Effector memory CD8-positive, alpha-beta T cell (primary cell): ENCODE measurements at regions not wholly inside any gene's neighbourhood (a gene's known extent, or its start where the extent isn't known, plus 50 kb on each side); places are given as distances from the start of the nearest gene placed in this dataset.
A peak's percentile ranks its signal among the peaks of the same experiment; 100 is the strongest.

Experiments used
- ATAC-seq: fragments of 150-1000 bp; cut with Tn5 transposase; replicated peaks from 2 replicates; pipeline ENCODE4 v1.10.0; 2021; ENCODE audit warnings: mild to moderate bottlenecking, moderate library complexity
- DNase-seq, 3 experiments: peaks; one replicate each; pipeline ENCODE4 v3.0.0; 2021
- H3K27ac Mint-ChIP-seq, 2 donors: one replicate each; pipeline ENCODE4 v1.8.0; 2022; ENCODE audit warnings: mild to moderate bottlenecking in 2 of 2, mixed read lengths in 2 of 2, moderate library complexity in 2 of 2
- H3K27me3 Mint-ChIP-seq, 2 donors: one replicate each; pipeline ENCODE4 v1.8.0; 2022; ENCODE audit warnings: mixed read lengths in 2 of 2
- H3K36me3 Mint-ChIP-seq: one replicate; pipeline ENCODE4 v1.8.0; 2022; ENCODE audit warnings: mild to moderate bottlenecking, moderate library complexity, mixed read lengths; ENCODE audit not compliant: insufficient read depth
- H3K4me1 Mint-ChIP-seq, 2 donors: one replicate each; pipeline ENCODE4 v1.8.0; 2022; ENCODE audit warnings: low read depth in 2 of 2, mixed read lengths in 2 of 2
- H3K4me3 Mint-ChIP-seq, 2 donors: one replicate each; pipeline ENCODE4 v1.8.0; 2022; ENCODE audit warnings: mild to moderate bottlenecking in 2 of 2, mixed read lengths in 2 of 2, moderate library complexity in 2 of 2
- H3K9me3 Mint-ChIP-seq, 2 donors: one replicate each; pipeline ENCODE4 v1.8.0; 2022; ENCODE audit warnings: mixed read lengths in 2 of 2

DNA sequence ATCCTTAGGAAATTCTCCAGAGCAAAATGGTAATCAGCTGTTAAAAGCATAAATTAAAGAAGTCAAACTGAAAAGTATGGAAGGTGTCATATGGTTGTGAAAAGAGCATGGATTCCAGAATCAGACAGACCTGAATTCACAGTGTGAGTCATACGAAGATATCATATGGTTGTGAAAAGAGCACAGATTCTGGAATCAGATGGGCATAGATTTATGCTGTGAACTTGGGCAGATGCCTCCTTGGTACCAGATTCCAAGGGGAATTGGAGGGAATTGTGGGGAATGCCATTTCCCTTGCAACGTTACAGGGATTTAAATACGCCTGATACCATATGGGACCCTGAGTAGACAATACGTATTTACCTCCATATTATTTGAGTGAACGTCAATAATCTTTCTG, 183.7 kb downstream of the GALC start:
- DNase-seq (no peak), ATAC-seq (no peak)
- no peaks in the 10 kb centered on the region for H3K36me3 Mint-ChIP-seq
- H3K27ac Mint-ChIP-seq, result no peak overlapping the region
- H3K9me3 Mint-ChIP-seq, result no peaks in the 10 kb centered on the region
- H3K4me1 Mint-ChIP-seq, result peaks cover 0 to 4% of the 10 kb centered on the region in 2 donors
- peaks cover 13 to 36% of the 10 kb centered on the region in 2 donors for H3K27me3 Mint-ChIP-seq
- H3K4me3 Mint-ChIP-seq, result no peak overlapping the region

DNA sequence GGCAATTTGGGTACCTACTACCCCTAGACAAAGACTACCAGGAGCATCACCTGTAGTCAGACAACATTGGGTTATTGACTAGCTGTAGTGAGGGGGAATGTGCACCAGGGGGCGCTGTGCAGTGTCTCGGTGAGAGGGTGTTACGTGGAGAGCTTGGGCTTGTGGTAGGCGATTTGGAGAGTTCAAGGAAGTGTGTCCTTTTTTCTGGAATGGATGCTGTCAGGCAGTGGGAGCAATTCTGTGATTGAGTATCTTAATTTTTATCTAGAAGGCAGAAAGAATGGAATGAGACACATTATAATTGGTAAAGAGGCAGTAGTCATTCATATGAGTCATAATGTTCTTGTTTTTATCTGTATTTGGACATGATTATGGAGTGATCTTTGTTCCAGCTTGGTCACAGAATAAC, 187.7 kb downstream of the GALC start:
- ATAC-seq, result peak; percentile 42
- H3K9me3 Mint-ChIP-seq, result no peaks in the 10 kb centered on the region

DNA sequence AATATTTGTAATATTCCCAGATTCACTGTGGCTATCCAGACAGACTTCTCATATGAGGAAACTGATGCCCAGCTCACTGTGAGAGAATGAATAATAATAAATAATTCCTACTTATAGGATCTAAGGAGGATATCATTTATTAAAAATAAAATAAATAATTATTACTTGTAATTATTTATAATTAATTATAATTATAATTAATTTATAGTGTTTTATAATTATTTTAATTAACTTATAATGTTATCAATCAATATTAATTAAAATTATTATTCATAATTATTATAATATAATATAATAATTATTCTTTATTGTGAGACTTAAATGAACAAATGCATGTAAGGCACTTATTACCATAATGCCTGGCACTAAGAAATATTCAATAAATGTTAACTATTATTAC, 192.8 kb downstream of the GALC start:
- Mint-ChIP-seq H3K9me3 (no peaks in the 10 kb centered on the region), H3K36me3 (no peaks in the 10 kb centered on the region), H3K27me3 (peaks cover 12 to 39% of the 10 kb centered on the region in 2 donors), H3K4me3 (no peak overlapping the region), H3K27ac (no peak overlapping the region), H3K4me1 (peaks cover 0 to 2% of the 10 kb centered on the region in 2 donors)
- ATAC-seq, result no peak
- no peak for DNase-seq

More for the DNA sequence above, 187.7 kb downstream of the GALC start:
- Mint-ChIP-seq H3K27me3 (peaks cover 10 to 41% of the 10 kb centered on the region in 2 donors), H3K4me1 (peaks cover 0 to 4% of the 10 kb centered on the region in 2 donors), H3K36me3 (no peaks in the 10 kb centered on the region), H3K4me3 (no peak overlapping the region), H3K27ac (no peak overlapping the region)
- peak; percentile 26 to 36 (median 33) for DNase-seq

DNA sequence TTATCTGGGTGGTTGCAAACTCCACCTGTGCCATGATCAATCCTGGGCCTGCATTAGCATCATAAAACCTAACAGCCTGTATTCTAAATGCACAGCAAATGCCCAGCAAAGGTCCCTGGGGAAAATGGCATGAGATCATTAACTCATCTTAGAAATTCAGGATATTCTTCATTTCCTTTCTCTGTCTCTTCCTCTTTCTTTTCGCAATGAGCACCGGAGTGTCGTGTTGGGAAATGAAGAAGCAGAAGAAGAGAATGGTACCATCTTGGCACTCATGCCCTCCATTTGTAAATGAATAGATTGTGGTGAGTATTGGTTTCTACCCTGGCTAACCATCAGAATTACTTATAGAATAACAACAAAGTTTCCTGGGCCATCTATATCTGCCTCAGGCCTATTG, 193.6 kb downstream of the GALC start:
- ATAC-seq, result no peak
- H3K36me3 Mint-ChIP-seq, result no peaks in the 10 kb centered on the region
- H3K4me1 Mint-ChIP-seq, result no peaks in the 10 kb centered on the region

DNA sequence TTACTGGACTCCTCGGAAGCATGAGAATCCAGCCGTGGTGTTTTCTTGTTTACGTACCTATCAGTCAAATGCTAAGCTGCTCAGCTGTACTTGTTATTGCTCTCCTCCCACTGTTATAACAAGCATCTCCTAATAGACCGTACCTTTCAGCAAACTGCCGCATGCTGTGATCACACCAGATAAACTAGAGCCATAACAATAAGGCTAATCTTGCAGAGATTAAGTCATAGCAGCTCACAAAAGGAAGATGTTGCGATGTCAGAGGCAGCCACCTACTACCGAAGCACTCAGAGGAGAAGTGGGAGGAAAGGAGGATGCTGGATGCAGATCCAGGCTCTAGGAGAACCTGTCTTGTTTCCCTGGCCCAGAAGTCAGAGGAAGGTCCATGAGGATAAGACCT, 196.0 kb downstream of the GALC start:
- H3K4me3 Mint-ChIP-seq, result no peak overlapping the region
- ATAC-seq (no peak), DNase-seq (no peak)
- H3K36me3 Mint-ChIP-seq, result no peaks in the 10 kb centered on the region
- no peaks in the 10 kb centered on the region for H3K4me1 Mint-ChIP-seq
- no peaks in the 10 kb centered on the region for H3K9me3 Mint-ChIP-seq
- no peak overlapping the region for H3K27ac Mint-ChIP-seq
- H3K27me3 Mint-ChIP-seq, result peaks cover 11 to 43% of the 10 kb centered on the region in 2 donors

More for the DNA sequence above, 193.6 kb downstream of the GALC start:
- H3K27ac Mint-ChIP-seq, result no peak overlapping the region
- H3K9me3 Mint-ChIP-seq, result no peaks in the 10 kb centered on the region
- H3K4me3 Mint-ChIP-seq, result no peak overlapping the region
- H3K27me3 Mint-ChIP-seq, result peaks cover 12 to 36% of the 10 kb centered on the region in 2 donors
- DNase-seq, result no peak

DNA sequence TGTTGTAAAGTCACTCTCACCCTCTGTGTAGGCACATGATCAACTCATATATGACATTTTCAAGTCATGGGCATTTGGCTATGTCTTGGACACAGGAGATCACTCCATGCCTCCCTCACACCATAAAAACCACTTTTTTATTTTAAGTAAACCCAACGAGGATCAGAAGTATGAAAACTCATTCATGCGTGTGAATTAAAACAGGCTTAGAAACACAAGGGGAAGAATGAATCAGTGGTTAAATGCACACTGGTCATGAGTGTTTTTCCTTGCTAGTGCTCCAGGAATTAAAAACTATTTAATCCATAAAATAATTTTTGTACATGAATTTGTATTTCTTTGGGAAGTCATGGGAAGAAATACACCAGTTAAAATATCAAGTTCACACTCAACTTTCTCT, 198.4 kb downstream of the GALC start:
- no peak overlapping the region for H3K27ac Mint-ChIP-seq
- DNase-seq (no peak), ATAC-seq (no peak)
- no peak overlapping the region for H3K4me3 Mint-ChIP-seq
- peaks cover 5 to 38% of the 10 kb centered on the region in 2 donors for H3K27me3 Mint-ChIP-seq
- no peaks in the 10 kb centered on the region for H3K9me3 Mint-ChIP-seq
- H3K36me3 Mint-ChIP-seq, result no peaks in the 10 kb centered on the region
- H3K4me1 Mint-ChIP-seq, result no peaks in the 10 kb centered on the region

DNA sequence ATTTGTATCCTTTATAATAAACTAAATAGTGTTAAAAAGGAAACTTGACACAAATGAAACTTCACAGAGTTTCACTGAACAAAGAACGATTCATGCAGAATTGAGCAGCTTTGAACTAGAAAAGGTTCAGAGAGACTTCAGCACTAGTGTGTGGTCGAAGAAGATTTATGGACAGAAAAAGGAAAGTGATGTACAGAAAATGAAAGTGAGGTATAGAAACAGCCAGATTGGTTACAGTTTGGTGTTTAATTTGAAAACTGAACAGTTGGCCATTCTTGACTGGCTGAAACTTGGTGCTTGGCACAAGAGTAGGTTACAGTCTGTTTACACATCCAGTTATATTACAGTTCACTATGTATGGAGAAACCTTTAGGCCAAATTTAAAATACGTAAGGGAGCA, 207.1 kb downstream of the GALC start:
- Mint-ChIP-seq H3K4me3 (no peak overlapping the region), H3K4me1 (no peaks in the 10 kb centered on the region), H3K9me3 (peaks cover 0 to 3% of the 10 kb centered on the region in 2 donors), H3K27me3 (peaks cover 7 to 16% of the 10 kb centered on the region in 2 donors), H3K36me3 (no peaks in the 10 kb centered on the region), H3K27ac (no peak overlapping the region)
- ATAC-seq (no peak), DNase-seq (no peak)

DNA sequence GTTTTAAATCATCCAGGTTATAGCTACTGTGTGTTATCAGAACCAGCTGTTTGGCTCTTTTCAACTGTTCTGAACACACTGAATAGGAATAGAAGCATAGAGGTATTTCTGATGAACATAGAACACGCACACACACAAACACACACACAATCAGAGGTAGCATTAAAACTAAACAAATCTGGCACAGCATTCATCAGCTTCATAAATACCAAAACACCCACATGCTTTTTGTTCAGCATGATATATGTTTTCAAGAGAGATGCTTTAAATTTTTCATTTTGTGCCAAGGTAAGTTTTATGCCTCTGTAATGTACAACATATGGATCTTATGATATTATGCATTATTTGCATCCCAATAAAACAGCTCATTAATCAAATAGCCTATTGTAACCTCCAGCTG, 208.6 kb downstream of the GALC start:
- H3K27ac Mint-ChIP-seq, result no peak overlapping the region
- peaks cover 7 to 16% of the 10 kb centered on the region in 2 donors for H3K27me3 Mint-ChIP-seq
- ATAC-seq (no peak), DNase-seq (no peak)
- H3K4me1 Mint-ChIP-seq, result no peaks in the 10 kb centered on the region
- no peak overlapping the region for H3K4me3 Mint-ChIP-seq
- no peaks in the 10 kb centered on the region for H3K36me3 Mint-ChIP-seq
- peaks cover 0 to 3% of the 10 kb centered on the region in 2 donors for H3K9me3 Mint-ChIP-seq

DNA sequence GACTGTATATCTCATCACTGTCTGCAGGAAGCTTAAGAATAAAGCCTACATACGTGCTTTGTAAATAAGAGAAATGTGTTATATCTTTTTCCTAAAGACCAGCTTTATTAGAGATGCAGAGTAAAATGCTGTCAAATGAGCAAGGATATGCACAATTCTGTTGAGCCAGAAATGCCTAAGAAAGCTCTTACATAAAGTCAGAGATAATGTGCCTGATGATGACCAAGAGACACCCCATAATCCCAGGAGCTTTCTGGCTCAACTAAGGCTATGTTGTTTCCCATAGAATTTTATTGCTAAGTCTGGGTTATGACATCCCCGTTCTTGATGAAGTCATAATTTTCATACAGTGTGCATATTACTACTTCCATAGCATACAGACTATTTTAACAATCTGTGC, 209.9 kb downstream of the GALC start:
- Mint-ChIP-seq H3K4me1 (no peaks in the 10 kb centered on the region), H3K4me3 (no peak overlapping the region), H3K36me3 (no peaks in the 10 kb centered on the region), H3K27ac (no peak overlapping the region), H3K9me3 (peaks cover 0 to 3% of the 10 kb centered on the region in 2 donors), H3K27me3 (peaks cover 7 to 16% of the 10 kb centered on the region in 2 donors)
- ATAC-seq (no peak), DNase-seq (no peak)

DNA sequence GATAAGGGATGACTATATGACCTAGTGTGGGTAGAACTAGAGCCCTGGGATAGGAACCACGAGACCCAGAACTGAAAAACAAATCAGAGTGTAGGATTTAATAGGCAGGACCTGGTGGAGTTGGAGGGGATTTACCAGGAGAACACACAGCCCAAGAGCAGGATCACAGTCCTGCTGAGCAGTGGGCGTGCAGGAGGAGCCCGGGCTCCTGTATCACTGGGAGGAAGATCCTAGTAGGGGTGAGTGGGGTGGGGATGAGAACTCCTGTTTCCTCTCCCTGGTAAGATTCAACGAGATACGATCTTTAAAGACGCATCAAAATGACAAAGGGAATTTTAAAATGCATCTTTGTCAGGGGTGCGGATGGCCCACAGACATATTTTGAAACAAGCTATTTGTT, 220.1 kb downstream of the GALC start:
- H3K27me3 Mint-ChIP-seq, result no peaks in the 10 kb centered on the region
- ATAC-seq (no peak), DNase-seq (no peak)
- no peak overlapping the region for H3K27ac Mint-ChIP-seq
- H3K4me1 Mint-ChIP-seq, result no peaks in the 10 kb centered on the region
- H3K9me3 Mint-ChIP-seq, result no peaks in the 10 kb centered on the region
- no peaks in the 10 kb centered on the region for H3K36me3 Mint-ChIP-seq
- H3K4me3 Mint-ChIP-seq, result no peak overlapping the region

DNA sequence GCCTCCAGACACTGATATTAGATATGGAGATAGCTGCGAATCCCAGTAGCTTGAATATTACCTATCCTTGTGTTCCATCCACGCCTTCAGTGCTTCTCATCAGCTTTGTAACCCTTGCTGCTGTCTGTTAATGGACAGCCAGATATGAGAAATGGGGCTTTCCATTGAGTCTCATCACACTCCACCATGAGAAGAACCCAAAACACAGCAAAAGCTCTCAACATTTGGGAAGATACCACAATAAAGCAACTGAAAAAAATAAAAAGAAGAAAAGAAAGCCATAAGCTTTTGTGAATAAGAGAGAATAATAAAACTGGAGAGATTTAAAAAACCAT, 225.4 kb downstream of the GALC start:
- Mint-ChIP-seq H3K9me3 (peaks cover 4 to 13% of the 10 kb centered on the region in 2 donors), H3K36me3 (no peaks in the 10 kb centered on the region), H3K27ac (no peak overlapping the region), H3K4me3 (no peak overlapping the region), H3K4me1 (no peaks in the 10 kb centered on the region), H3K27me3 (peaks cover 12 to 17% of the 10 kb centered on the region in 2 donors)
- ATAC-seq, result no peak
- no peak for DNase-seq

DNA sequence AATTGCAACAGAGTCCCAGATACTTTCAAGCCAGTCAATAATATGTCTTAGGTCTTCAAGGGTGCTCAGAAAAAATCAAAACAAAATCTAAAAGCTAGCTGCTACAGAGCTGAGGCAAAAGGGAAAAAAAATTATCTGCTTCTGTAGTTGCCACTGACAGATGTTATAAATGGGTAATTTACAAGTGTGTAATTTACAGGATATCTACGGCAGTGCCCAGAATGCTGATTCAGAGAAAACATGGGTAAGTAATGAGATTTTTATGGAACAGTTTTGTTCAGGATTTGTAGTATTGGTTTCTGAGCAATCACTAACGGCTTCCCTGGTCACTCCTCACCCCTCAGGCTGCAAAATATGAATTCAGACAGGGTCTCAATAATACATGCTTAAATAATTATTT, 234.1 kb downstream of the GALC start:
- no peaks in the 10 kb centered on the region for H3K36me3 Mint-ChIP-seq
- H3K4me1 Mint-ChIP-seq, result no peaks in the 10 kb centered on the region
- ATAC-seq (no peak), DNase-seq (no peak)
- peaks cover 9 to 17% of the 10 kb centered on the region in 2 donors for H3K9me3 Mint-ChIP-seq
- no peak overlapping the region for H3K27ac Mint-ChIP-seq
- no peak overlapping the region for H3K4me3 Mint-ChIP-seq
- H3K27me3 Mint-ChIP-seq, result peaks cover 0 to 6% of the 10 kb centered on the region in 2 donors

DNA sequence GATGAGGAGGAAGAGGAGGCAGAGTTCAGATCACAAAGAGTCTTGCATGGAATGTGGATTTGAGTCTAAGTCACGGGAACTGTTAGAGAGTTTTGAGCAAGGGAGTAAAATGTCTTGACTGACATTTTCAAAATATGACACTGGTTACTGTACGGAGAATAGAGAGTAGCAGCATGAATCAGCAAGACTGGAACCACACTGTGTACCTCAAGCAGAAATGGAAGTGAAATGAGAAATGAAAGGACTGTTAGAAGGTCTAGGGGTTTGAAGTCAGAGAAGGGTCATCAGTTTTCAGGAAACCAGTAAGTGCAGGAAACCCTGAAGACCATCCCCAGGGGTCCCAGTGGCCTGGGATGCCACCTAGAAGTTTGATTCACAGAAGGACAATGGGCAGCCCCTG, 236.3 kb downstream of the GALC start:
- DNase-seq, result no peak
- Mint-ChIP-seq H3K27me3 (peaks cover 0 to 6% of the 10 kb centered on the region in 2 donors), H3K4me1 (no peaks in the 10 kb centered on the region), H3K27ac (no peak overlapping the region), H3K4me3 (no peak overlapping the region), H3K9me3 (peaks cover 0 to 4% of the 10 kb centered on the region in 2 donors), H3K36me3 (no peaks in the 10 kb centered on the region)
- ATAC-seq, result no peak

DNA sequence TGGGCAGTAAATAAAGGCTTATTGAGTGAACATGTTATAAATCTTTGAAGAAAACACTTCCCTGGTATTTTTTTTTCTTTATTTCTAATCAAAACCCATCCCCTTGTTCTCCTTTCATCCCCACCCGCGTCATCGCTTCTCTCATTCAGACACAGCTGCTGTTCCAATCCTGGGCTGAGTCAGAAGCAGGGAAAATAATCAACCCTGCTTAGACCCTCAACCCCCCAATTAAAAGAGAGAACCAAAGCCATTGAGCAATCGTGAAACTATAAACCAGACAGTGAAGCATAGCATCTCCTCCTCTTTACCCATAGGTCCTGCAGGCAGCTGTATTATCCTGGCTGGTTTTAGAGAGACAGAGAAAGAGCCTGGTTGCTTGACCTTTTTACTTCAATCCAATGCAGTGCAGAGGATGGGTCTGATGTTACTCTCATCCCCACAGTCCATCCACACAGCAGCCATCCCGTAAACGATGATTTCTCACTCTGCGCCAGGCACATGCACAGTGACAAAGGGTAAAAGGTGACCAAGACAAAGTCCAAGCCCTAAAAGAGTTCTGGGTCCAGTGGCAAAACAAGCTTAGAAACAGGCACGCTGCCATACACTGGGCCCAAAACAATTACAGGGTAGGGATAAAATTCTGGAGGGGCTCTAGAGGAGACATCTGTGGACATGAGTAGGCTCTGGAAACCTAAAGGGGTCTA, 238.3 kb downstream of the GALC start:
- ATAC-seq (no peak), DNase-seq (no peak)

More for the DNA sequence above, 238.3 kb downstream of the GALC start:
- Mint-ChIP-seq H3K4me3 (no peak overlapping the region), H3K4me1 (no peaks in the 10 kb centered on the region), H3K27ac (no peak overlapping the region), H3K9me3 (peaks cover 0 to 2% of the 10 kb centered on the region in 2 donors), H3K27me3 (peaks cover 0 to 5% of the 10 kb centered on the region in 2 donors), H3K36me3 (no peaks in the 10 kb centered on the region)
